ENCODE measurements at regions not wholly inside any gene's neighbourhood (a gene's known extent, or its start where the extent isn't known, plus 50 kb on each side); places are given as distances from the start of the nearest gene placed in this dataset.

GRCh38 chr7:25398418-25398817 lies 170.1 kb upstream of the NPVF start:
- no peak for DNase-seq

- DNase-seq, result no peak
Observed at GRCh38 chr7:25399000-25399750, 170.9 kb upstream of the NPVF start.

GRCh38 chr7:25402532-25402931 lies 174.2 kb upstream of the NPVF start:
- no peak for DNase-seq

DNA sequence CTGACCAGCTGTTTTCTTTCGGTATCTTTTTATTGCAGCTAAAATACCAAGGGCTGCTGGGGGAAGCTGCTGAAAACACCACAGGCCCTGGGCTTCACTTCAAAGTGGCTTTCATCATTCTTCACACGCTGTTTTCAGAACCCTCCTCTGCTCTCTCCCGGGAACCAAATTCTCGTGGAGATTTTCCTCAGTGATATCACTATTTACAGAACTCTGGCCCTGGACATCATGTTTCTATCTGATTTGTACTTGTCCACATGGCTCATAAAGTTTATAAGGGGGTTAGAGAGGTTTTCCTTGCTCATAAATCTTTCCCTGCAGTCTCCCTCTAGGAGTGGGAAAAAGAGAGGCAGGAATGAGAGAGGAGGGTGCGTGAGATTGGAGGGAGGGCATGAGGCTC lies 177.4 kb upstream of the NPVF start:
- no peak for DNase-seq

DNA sequence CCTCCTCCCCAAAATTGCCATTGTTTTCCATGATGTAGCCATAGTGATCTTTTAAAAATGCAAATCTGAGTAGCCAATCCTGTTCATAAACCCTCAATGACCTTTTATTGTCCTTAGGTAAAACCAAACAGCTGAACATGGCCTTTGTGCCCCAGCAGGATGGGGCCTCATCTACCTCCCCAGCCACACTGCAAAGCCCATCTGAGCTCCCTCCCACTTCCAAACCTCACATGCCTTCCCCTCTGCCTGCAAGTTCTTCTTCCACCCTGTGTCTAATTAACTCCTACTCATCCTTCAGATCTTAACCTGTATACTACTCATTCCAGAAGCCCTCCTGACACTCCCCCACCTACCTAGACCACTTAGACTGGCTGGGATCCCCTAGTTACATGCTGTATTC lies 178.8 kb upstream of the NPVF start:
- no peak for DNase-seq

DNA sequence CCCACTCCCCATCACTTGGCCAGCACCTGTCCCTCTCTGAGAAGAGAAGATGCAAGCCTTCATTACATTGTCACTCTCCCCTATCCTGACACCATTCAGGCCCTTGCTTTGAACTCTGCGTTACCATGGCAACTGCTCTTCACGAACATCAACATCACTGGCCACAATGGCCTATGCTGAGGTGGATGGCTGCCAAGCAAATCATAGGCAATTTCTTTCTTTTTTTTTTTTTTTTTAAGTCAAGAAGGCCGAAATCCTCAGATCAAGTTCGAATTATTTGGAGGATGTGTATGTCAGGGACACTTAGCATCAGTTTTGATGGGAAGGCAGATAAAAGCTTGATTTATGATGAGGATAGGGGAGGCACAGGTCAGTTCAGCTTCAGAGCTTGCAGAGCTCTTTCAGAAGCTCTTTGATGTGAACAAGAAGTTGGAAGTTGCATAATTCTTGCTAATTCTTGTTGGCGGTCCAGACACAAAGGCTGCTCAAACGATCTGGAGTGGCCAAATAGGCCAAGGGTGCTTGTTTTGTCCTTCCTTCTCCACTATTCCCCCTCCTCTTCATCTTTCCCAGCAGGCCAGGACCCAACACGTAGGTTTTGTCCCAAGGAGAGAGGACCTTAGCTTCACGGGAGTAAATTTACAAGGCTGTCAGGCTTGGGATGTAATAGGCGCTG lies 179.9 kb upstream of the NPVF start:
- peak; percentile 7 for DNase-seq

DNA sequence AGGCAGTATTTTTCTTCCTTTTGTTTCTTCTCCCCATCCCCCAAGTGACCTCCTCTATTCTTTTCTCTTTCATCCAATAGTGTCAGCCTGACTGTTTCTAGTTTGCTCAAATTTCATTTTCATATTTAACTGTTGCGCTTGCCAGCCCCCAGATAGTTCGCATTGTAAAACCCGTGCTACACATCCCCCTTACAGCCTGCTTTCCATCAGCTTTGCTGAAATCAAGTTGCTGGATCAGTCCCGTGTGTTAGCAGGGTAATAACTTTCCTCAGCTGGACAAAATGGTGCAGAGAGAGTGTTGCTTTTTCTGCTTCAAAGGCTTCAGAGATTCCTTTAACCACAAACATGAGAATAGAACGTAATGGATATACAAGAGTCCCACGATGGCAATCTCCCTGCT lies 180.6 kb upstream of the NPVF start:
- DNase-seq, result no peak

DNA sequence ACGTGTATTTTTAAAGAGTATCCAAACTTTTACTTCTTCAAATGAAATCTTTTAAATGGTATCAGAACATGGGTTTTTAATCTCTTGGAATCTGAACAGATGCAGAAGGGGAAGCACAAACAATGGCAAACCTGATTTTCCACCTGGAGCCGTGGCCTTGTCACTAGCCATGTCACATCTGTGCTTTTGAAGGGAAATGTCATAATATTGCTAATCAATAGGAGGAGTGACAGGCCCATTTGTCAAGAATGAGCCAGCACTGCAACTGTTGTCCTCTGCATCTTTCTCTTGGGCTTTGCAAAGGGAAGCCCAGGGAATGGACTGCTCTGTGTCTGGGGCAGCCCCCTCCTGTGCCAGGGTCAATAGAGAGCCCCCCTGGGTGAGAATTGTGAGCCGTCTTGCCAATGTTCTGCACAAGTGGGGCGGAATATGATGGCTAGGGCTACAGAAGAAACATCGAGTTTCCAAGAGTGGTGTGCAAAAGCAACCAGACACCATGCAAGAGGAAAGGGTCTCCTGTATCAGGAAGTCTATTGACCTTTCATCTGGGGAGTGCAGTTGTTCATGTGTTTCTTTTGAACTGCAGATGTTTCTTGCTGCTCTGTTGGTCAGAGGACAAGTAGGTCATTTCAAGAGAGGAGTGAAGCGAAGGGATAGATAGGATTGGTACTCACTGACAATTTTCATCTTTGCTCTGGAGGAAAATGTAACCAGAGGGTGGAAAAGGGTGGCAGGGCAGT lies 181.8 kb upstream of the NPVF start:
- no peak for DNase-seq

- DNase-seq, result no peak
Observed at GRCh38 chr7:25420771-25421170, 192.5 kb upstream of the NPVF start.

- no peak for DNase-seq
Observed at GRCh38 chr7:25424113-25424512, 195.8 kb upstream of the NPVF start.

GRCh38 chr7:25424855-25425254 lies 196.6 kb upstream of the NPVF start:
- no peak for DNase-seq

- no peak for DNase-seq
Observed at GRCh38 chr7:25427721-25428120, 199.4 kb upstream of the NPVF start.

- DNase-seq, result no peak
Observed at GRCh38 chr7:25429731-25430130, 201.4 kb upstream of the NPVF start.

DNA sequence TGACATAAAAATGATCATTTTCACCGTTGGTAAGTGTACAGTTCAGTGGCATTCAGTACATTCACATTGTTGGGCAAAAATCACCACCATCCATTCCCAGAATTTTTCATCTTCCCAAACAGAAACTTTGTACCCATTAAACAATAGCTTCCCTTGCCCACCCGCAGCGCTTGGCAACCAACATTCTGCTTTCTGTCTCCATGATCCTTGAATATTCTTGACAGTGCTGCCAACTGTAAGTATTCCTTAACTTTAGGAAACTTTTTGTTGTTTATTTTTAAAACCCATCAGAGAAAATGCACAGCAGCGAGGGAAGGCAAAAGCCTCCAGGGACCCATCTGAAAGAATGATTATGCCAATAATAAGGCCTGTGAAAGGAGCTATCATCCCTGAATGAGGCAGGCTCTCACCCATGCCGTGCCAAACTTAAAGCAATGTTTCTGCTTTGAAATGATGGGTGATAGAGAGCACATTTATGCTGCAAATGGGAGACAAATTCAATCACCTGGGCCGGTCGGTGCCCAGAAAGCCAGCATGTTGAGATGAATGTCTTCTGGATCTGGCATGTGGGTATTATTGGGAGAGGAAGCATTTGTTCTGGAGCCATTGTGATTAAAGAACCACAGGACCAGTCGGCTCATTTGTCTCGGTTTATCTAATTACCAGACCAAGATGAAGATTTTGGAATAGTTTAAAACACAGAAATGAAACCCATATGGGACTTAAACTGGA lies 202.1 kb upstream of the NPVF start:
- DNase-seq, result no peak

DNA sequence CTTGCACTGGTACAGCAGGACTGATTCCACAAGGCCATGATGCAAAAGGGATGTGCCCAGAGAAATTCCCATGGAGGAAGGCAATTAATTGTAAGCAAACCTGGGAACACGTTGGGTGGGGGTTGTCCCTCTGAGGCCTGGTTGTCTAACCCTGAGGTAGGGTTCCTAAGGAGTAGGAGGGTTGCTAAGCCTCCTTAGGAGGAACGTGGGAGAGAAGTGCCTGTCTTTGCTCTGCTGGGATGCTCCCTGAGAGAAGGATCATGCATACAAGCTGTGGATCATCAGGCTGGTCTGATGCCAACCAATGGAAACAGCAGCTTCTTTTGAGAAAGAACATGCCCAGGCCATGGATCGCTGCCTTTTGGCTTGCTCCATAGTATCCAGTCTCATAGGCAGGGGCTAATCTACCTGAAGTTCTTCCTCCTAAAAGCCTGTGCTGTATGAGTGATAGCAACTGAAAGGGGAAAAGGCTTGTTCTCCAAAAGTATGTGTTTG lies 203.7 kb upstream of the NPVF start:
- no peak for DNase-seq

DNA sequence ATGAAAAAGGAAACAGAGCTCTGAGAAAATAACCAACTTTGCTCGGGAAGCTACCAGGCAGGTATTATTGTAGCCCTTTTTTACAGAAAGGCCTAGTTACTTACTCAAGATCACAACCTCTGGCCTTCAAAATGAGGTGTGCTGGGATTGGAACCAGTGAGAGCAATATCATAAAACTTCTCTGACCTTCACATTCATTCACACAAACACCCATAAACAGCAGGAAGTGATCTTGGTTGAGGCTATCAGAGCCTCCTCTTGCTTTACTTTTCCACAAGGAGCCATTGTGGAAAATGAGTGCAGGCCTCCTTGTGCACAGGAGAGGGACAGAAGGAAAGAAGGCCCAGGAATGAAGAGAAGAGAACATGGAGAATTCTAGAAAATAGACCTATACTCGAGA lies 204.5 kb upstream of the NPVF start:
- no peak for DNase-seq

- no peak for DNase-seq
Observed at GRCh38 chr7:25436413-25436812, 208.1 kb upstream of the NPVF start.

DNA sequence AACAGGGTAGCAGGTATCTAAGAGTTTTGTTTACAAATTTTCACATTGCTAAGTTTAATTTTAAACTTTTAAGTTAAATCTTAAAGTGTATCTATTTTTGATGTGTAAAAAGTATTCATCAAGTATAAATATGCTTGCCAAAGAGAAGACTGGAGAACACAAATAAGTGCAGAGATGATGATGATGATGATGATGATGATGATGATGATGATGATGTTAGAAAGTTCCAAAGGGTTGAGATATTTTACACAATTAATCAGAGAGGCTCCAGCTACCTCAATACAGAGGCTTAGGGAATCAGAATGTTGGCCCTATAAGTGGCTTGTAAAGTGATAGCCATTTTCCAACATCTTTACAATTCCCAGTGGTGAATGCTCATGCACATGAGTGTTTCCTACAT lies 209.0 kb upstream of the NPVF start:
- no peak for DNase-seq

- DNase-seq, result no peak
Observed at GRCh38 chr7:25444991-25445390, 216.7 kb upstream of the NPVF start.

DNA sequence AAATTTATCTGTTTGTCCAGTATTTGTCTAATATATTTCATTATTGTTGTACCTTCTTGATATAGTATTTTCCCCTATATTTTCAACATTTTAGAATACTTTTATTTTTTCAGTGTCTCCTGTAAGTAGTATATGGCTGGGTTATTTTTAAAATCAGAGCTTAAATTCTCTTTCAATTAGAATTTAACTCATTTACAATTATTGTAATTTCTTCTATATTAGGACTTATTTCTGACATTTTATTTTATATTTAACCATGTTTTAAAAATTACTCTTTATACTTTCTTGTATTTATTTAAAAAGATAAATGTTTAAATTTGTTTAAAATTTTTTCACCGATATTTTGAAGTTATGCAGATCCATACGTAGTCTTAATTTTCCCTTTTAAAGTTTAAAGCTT lies 220.0 kb upstream of the NPVF start:
- DNase-seq, result no peak

DNA sequence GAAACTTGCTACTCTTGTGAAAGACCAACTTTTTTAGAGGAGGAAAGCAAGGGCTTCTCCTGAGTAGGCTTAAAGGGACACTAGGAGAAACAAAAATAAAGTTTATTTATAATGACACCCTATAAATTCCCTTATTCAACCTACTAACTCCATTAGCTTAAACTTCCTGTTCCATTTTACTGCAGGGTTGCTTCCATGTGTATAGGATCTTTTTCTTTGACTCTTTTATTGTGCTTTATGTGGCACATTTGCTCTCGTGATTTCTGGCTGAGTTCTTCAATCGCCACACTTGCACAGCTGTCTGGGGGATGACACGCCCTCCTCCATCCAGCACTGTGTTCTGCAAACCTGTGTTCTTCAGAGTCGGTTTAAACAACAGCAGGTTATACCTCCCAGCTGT lies 225.7 kb upstream of the NPVF start:
- DNase-seq, result no peak

GRCh38 chr7:25454562-25455041 lies 226.3 kb upstream of the NPVF start:
- DNase-seq, result no peak

DNA sequence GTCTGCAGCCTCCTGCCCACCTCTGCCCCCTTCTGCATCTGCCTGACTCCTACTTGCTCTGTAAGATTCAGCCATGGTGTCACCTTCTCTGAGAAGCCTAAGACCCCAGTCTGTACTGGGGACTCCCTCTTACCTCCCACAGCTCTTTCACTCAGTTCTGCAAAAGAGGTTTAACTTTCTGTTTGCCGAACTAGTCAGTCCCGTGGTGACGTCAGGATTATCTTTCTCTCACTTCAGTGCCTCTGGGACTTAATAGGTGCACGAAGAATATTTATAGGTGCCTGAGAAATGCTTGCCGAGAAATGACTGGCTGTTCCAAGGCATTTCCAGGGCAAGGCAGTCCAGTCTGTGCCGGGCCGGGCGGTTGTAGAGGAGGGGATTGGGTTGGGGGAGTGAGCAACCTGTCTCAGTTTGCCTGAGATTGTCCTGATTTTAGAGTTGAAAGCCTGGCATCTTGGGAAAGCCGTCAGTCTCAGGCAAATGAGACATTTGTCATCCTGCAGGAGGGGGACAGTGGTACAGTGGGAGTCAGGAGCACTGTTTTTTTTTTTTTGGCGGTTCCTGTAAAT lies 227.5 kb upstream of the NPVF start:
- DNase-seq, result no peak
